ENCODE measurements at regions not wholly inside any gene's neighbourhood (a gene's known extent, or its start where the extent isn't known, plus 50 kb on each side); places are given as distances from the start of the nearest gene placed in this dataset.

DNA sequence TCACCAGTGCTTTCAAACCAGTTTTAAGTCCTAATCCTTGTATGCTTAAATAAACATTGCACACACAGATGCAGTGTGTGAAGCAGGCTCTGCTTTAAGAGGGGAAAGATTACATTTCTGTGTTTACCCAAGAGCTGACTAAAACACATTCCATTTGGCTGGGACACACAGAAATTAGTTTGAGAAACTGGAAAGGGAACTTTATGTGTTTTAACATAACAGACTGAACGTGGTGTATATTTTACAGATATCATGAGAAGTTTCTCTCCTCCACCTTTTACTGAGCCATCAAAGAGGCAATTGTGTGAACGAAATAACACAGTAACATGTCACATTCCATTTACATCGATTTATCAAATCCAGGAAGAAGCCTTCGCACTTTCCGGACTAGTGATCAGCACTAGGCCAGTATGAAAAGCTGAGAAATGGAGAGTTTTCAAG lies 121.8 kb downstream of the MAIP1 start:
- Histone ChIP-seq H3K36me3 (no peaks in the 10 kb centered on the region), H3K27ac (peak overlapping the region in 2 of 12 donors; percentile 7 to 42)

GRCh38 chr2:200077838-200078237 lies 122.5 kb downstream of the MAIP1 start:
- 88 to 92% (median 91%) methylated on average over 3 of the region's 3 CpGs for WGBS, 4 donors
- H3K27me3 ChIP-seq, result no peaks in the 10 kb centered on the region
- peaks cover 0 to 4% (median 0%) of the 10 kb centered on the region in 12 donors for H3K4me1 ChIP-seq
- DNase-seq (no peak), ATAC-seq (no peak)
- TF ChIP-seq, protein P1, sequence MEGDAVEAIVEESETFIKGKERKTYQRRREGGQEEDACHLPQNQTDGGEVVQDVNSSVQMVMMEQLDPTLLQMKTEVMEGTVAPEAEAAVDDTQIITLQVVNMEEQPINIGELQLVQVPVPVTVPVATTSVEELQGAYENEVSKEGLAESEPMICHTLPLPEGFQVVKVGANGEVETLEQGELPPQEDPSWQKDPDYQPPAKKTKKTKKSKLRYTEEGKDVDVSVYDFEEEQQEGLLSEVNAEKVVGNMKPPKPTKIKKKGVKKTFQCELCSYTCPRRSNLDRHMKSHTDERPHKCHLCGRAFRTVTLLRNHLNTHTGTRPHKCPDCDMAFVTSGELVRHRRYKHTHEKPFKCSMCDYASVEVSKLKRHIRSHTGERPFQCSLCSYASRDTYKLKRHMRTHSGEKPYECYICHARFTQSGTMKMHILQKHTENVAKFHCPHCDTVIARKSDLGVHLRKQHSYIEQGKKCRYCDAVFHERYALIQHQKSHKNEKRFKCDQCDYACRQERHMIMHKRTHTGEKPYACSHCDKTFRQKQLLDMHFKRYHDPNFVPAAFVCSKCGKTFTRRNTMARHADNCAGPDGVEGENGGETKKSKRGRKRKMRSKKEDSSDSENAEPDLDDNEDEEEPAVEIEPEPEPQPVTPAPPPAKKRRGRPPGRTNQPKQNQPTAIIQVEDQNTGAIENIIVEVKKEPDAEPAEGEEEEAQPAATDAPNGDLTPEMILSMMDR (IDR thresholded peaks at IDR 0.05), result no peak
- TF ChIP-seq POLR2A (IDR thresholded peaks at IDR 0.05), result no peak
- H3K9me3 ChIP-seq, result peaks cover 0 to 6% (median 0%) of the 10 kb centered on the region in 12 donors
- H3K36me3 ChIP-seq, result no peaks in the 10 kb centered on the region
- no peak overlapping the region for H3K27ac ChIP-seq
- H3K4me3 ChIP-seq, result no peak overlapping the region
- intact Hi-C loops (cut with DNase I), result no loop called here

More for the DNA sequence above, 121.8 kb downstream of the MAIP1 start:
- no peaks in the 10 kb centered on the region for H3K27me3 ChIP-seq
- WGBS, 4 donors, result 28 to 45% (median 30%) methylated on average over 5 of the region's 5 CpGs
- DNase-seq (no peak), ATAC-seq (no peak)
- intact Hi-C loops (cut with DNase I), result no loop called here
- peaks cover 0 to 6% (median 0%) of the 10 kb centered on the region in 12 donors for H3K9me3 ChIP-seq
- no peak overlapping the region for H3K4me3 ChIP-seq
- peaks cover 0 to 4% (median 0%) of the 10 kb centered on the region in 12 donors for H3K4me1 ChIP-seq
- TF ChIP-seq, protein P1 (IDR thresholded peaks at IDR 0.05), result no peak
- TF ChIP-seq POLR2A (IDR thresholded peaks at IDR 0.05), result no peak

DNA sequence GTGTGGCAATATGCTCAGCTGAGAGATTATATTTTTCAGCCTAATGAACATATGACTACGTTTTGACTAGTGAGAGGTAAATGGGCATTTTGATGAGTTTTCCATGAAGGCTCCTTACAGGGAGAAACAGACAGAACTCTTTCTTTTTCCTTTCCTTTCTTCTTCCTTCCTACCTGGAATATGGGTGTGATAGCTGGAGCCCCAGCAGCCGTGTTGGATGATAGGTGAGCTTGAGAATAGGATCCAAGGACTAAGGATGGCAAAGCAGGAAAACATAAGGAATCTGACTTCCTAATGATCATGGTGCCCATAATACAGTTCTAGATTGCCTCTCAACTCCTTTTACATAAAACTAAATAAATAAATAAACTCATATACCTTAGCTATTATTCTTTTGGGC lies 124.0 kb downstream of the MAIP1 start:
- intact Hi-C loops (cut with DNase I), result no loop called here

DNA sequence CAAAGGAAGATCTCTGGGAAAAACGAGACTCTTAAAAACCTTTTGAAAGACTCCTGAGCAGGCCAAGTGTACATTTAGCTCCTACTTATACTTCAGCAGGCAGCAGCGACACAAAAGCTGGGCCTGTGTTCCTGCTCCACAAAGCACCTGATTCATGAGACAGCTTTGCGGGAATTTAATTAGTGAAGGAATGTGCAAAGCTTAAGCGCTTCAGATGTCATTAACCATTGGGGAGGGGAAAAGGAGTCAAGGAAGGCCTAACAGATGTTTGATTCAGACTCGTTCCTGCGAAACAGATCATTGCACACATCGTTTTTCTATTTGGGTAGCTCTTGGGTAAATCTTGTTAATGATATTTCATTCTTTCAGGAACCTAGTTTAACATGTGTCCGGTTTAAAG lies 125.9 kb downstream of the MAIP1 start:
- TF ChIP-seq, protein P1 (IDR thresholded peaks at IDR 0.05), result no peak
- no peak for TF ChIP-seq POLR2A (IDR thresholded peaks at IDR 0.05)
- Histone ChIP-seq H3K27ac (no peak overlapping the region), H3K4me3 (no peak overlapping the region), H3K4me1 (peaks cover 0 to 4% (median 0%) of the 10 kb centered on the region in 12 donors), H3K27me3 (peaks cover 0 to 3% (median 0%) of the 10 kb centered on the region in 9 donors), H3K9me3 (peaks cover 0 to 6% (median 0%) of the 10 kb centered on the region in 12 donors), H3K36me3 (no peaks in the 10 kb centered on the region)
- ATAC-seq, result no peak
- intact Hi-C loops (cut with DNase I), result no loop called here
- WGBS, 4 donors, result 77 to 80% (median 78%) methylated on average over 8 of the region's 8 CpGs
- no peak for DNase-seq

More for the DNA sequence above, 124.0 kb downstream of the MAIP1 start:
- no peak for ATAC-seq
- DNase-seq, result no peak
- peaks cover 0 to 6% (median 0%) of the 10 kb centered on the region in 12 donors for H3K9me3 ChIP-seq
- no peak overlapping the region for H3K27ac ChIP-seq
- TF ChIP-seq, protein P1 (IDR thresholded peaks at IDR 0.05), result no peak
- no peak for TF ChIP-seq POLR2A (IDR thresholded peaks at IDR 0.05)
- no peaks in the 10 kb centered on the region for H3K36me3 ChIP-seq
- H3K4me1 ChIP-seq, result peaks cover 0 to 4% (median 0%) of the 10 kb centered on the region in 12 donors
- H3K4me3 ChIP-seq, result no peak overlapping the region
- peaks cover 0 to 3% (median 0%) of the 10 kb centered on the region in 9 donors for H3K27me3 ChIP-seq
- WGBS, 4 donors, result 78 to 91% (median 88%) methylated on average over 2 of the region's 2 CpGs
